Body of pancreas (tissue), 4 donors: ENCODE measurements at regions not wholly inside any gene's neighbourhood (a gene's known extent, or its start where the extent isn't known, plus 50 kb on each side); places are given as distances from the start of the nearest gene placed in this dataset.
A peak's percentile ranks its signal among the peaks of the same experiment; 100 is the strongest.

ENCODE experiments used
- ATAC-seq: fragments of 150-250 bp; one replicate; pipeline ENCODE4 v1.9.1; 2016
- DNase-seq, 4 donors: peaks; one replicate each; pipeline ENCODE4 v3.0.0-alpha.2; 2019
- H3K27ac ChIP-seq, 4 donors: fragments of 200-600 bp; sonication (generic); 1 replicate in 3 of 4; 2 replicates in 1 of 4; pipeline versions ENCODE4 v1.5.1 to v1.6.1; 2016 to 2019; ENCODE audit warnings: mild to moderate bottlenecking in 1 of 4, mixed read lengths in 1 of 4, moderate library complexity in 1 of 4
- H3K27me3 ChIP-seq, 2 donors: fragments of 200-600 bp; sonication (generic); one replicate each; pipeline ENCODE4 v1.6.0; 2016; ENCODE audit warnings: mild to moderate bottlenecking in 1 of 2
- H3K36me3 ChIP-seq, 2 donors: fragments of 200-600 bp; sonication (generic); replicated peaks in 1 of 2; 2 replicates each; pipeline ENCODE4 v1.5.1; 2016; ENCODE audit warnings: low read depth in 2 of 2; ENCODE audit not compliant: insufficient read depth in 1 of 2
- H3K4me1 ChIP-seq: fragments of 200-600 bp; sonication (generic); one replicate; pipeline ENCODE4 v1.6.0; 2016
- H3K4me3 ChIP-seq, 2 donors: fragments of 200-600 bp; sonication (generic); 1 replicate in 1 of 2; 2 replicates in 1 of 2; pipeline ENCODE4 v1.5.1; 2016 to 2019
- H3K9me3 ChIP-seq, 3 donors: fragments of 200-600 bp; sonication (generic); 1 replicate in 2 of 3; 2 replicates in 1 of 3; pipeline ENCODE4 v1.5.1; 2016
- CTCF ChIP-seq, 7 experiments: fragments of 450-650 bp in 4 of 7; fragments of 200-600 bp in 3 of 7; sonication (generic) in 3 of 7; IDR thresholded peaks; one replicate each; pipeline ENCODE4 v1.5.1; 2016 to 2019; ENCODE audit warnings: antibody characterized with exemption in 7 of 7
- POLR2A ChIP-seq, 3 donors: fragments of 450-650 bp; IDR thresholded peaks; one replicate each; pipeline ENCODE4 v1.6.1; 2016; ENCODE audit warnings: antibody characterized with exemption in 3 of 3, mild to moderate bottlenecking in 2 of 3
- WGBS, 2 donors: methylation state at CpG; one replicate each; pipeline ENCODE4 v1.1.5; 2017; 5-methylcytosine and 5-hydroxymethylcytosine counted together
- intact Hi-C: fragments of 100-400 bp; cut with DNase I; formaldehyde crosslinking; loops from one replicate; pipeline ENCODE4 v1.15.1; 2023

DNA sequence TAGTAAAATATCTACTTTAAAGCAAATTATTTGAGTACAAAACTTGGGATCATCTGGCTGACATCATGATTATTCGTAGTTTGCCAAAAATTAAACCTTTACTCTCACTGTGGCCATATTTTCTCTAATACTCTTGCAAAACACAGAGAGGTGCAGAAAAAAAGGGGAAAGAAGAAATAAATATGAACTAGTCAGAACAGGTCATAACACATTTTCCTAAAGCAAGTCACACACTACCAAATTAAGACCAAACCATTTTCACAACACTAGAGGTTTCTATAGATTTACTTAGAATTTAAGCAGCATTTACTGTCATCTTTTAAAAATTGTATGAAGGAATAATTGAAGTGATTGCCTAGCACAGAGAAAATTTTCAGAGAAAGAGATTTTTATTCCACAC is 726.1 kb downstream of the SORCS1 start:
- 23 to 36% methylated on average over 1 of the region's 1 CpG for WGBS, 2 donors
- DNase-seq (no peak), ATAC-seq (no peak)
- Histone ChIP-seq H3K27ac (no peak overlapping the region), H3K4me3 (no peak overlapping the region), H3K36me3 (no peaks in the 10 kb centered on the region), H3K27me3 (no peaks in the 10 kb centered on the region), H3K9me3 (no peaks in the 10 kb centered on the region), H3K4me1 (no peaks in the 10 kb centered on the region)
- no peak for TF ChIP-seq CTCF (IDR thresholded peaks at IDR 0.05)
- intact Hi-C loops, result no loop called here

GRCh38 chr10:106436123-106436715 is 728.3 kb downstream of the SORCS1 start:
- DNase-seq (peak in 1 of 4 donors; percentile 18), ATAC-seq (peak; percentile 35)
- intact Hi-C loops, result no loop called here
- no peaks in the 10 kb centered on the region for H3K27me3 ChIP-seq
- H3K4me3 ChIP-seq, result no peak overlapping the region
- no peaks in the 10 kb centered on the region for H3K4me1 ChIP-seq
- H3K27ac ChIP-seq, result no peak overlapping the region
- TF ChIP-seq CTCF (IDR thresholded peaks at IDR 0.05), result no peak
- TF ChIP-seq POLR2A (IDR thresholded peaks at IDR 0.05), result no peak
- H3K9me3 ChIP-seq, result no peaks in the 10 kb centered on the region
- no peaks in the 10 kb centered on the region for H3K36me3 ChIP-seq
- WGBS, 2 donors, result 31 to 34% methylated on average over 3 of the region's 3 CpGs

DNA sequence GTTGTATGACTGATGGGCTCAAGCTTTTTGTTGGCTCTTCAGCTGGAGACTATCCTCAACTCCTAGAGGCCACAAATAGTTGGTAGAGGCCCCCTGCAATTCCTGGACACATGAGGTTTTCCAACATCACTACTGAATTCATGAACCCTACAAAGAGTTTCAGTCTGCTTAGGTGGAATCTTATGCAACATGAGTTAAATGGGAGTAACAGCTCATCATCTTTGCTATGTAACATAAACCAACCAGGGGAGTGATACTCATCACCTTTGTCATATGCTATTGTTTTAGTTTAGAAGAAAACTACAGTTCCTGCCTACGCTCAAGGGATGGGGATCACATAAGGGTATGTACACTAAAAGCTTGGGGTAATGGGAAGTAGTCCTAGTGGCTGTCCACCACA is 729.4 kb downstream of the SORCS1 start:
- no peaks in the 10 kb centered on the region for H3K27me3 ChIP-seq
- 81 to 88% methylated on average over 1 of the region's 1 CpG for WGBS, 2 donors
- no peaks in the 10 kb centered on the region for H3K4me1 ChIP-seq
- no peaks in the 10 kb centered on the region for H3K36me3 ChIP-seq
- H3K4me3 ChIP-seq, result no peak overlapping the region
- TF ChIP-seq POLR2A (IDR thresholded peaks at IDR 0.05) (no peak), CTCF (IDR thresholded peaks at IDR 0.05) (no peak)
- no peaks in the 10 kb centered on the region for H3K9me3 ChIP-seq
- no peak for DNase-seq
- intact Hi-C loops, result no loop called here
- no peak for ATAC-seq
- no peak overlapping the region for H3K27ac ChIP-seq

GRCh38 chr10:106424981-106425380 is 739.5 kb downstream of the SORCS1 start:
- intact Hi-C loops, result no loop called here
- no peaks in the 10 kb centered on the region for H3K9me3 ChIP-seq
- ATAC-seq (no peak), DNase-seq (no peak)
- no peak overlapping the region for H3K4me3 ChIP-seq
- H3K4me1 ChIP-seq, result no peaks in the 10 kb centered on the region
- no peaks in the 10 kb centered on the region for H3K36me3 ChIP-seq
- TF ChIP-seq POLR2A (IDR thresholded peaks at IDR 0.05) (no peak), CTCF (IDR thresholded peaks at IDR 0.05) (no peak)
- H3K27ac ChIP-seq, result no peak overlapping the region
- no peaks in the 10 kb centered on the region for H3K27me3 ChIP-seq
- 52 to 62% methylated on average over 1 of the region's 1 CpG for WGBS, 2 donors

- ATAC-seq (no peak), DNase-seq (no peak)
- WGBS, 2 donors, result 75 to 84% methylated on average over 2 of the region's 2 CpGs
- Histone ChIP-seq H3K4me1 (no peaks in the 10 kb centered on the region), H3K27ac (no peak overlapping the region), H3K36me3 (no peaks in the 10 kb centered on the region), H3K9me3 (no peaks in the 10 kb centered on the region), H3K27me3 (no peaks in the 10 kb centered on the region), H3K4me3 (no peak overlapping the region)
- intact Hi-C loops, result no loop called here
- TF ChIP-seq POLR2A (IDR thresholded peaks at IDR 0.05) (no peak), CTCF (IDR thresholded peaks at IDR 0.05) (no peak)
Observed at GRCh38 chr10:106424054-106424453, 740.5 kb downstream of the SORCS1 start.
